ENCODE measurements at regions not wholly inside any gene's neighbourhood (a gene's known extent, or its start where the extent isn't known, plus 50 kb on each side); places are given as distances from the start of the nearest gene placed in this dataset.
A peak's percentile ranks its signal among the peaks of the same experiment; 100 is the strongest.
"Not testable (repeated sequence)": the region's sequence is repeated elsewhere in the genome, so short reads cannot be mapped to it uniquely, and the experiment has no call there.

GRCh38 chr1:54475357-54475881 is 69.2 kb upstream of the SSBP3 start:
- DNase-seq (ENCODE audit: low spot score in 2 of 2) (no peak), FAIRE-seq (no peak)

DNA sequence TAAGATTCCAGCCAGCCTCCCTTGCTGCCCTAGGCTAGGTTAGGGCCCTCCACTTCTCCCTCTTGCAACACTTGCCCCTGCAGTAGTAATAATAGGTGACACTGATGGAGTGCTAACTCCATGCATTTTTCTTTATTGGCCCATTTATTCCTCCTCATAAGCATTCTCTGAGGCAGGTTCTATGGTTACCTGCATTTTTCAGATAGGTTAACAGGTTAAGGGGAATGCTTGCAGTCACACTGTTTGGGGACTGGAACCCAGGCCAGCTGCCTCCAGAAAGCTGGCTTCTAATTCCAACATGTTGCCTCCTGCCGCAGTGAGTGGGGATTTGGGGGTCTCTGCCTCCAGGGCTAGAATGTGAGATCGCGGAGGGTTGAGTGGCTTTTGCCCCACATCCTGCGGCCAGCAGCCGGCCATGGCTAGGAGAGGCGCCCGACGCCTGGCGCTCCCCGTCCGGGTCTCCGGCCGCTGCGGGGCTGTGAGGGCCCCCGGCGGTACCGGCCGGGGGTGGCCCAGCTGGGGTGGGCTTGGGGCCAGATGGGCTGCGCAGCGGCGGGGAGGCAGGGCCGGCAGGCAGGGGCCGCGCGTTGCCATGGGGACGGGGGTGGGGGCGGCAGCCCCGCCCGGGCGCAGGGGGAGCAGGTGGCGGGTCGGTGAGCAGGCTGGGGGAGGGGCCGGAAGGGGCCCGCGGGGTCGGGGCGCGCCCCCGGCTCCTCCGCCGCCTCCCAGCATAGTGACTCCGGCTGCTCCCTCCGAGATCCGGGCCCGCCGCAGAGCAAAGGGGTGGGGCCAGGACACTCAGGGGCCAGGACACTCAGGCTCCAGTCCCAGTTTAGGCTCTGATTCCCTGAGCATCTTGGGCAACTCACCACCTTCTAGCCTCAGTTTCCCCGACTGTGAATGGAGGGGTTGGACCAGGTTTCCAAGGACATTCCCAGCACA is 68.4 kb upstream of the SSBP3 start:
- FAIRE-seq (no peak), DNase-seq (ENCODE audit: low spot score in 2 of 2) (peak in 1 of 2 donors; percentile 54)

DNA sequence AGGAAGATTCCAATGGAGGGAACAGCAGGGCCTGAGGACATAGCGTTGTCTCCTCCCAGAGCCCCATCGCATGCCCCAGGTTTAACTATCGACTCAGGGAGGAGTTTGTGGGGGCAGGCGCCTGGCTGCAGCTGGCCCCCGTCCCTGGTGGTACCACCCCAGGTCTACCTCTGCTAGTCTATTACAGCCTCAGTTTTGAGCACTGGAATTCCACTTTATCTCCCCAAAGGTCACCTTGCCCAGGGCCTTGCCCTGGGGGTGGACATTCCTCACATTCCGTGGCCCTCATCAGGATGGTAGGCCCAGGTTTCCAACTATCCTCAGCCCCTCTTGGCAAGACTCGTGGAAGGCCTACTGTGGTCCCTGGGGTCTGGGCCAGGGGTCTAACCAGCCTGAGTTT is 65.4 kb upstream of the SSBP3 start:
- DNase-seq (ENCODE audit: low spot score in 2 of 2): no peak
- no peak for FAIRE-seq

DNA sequence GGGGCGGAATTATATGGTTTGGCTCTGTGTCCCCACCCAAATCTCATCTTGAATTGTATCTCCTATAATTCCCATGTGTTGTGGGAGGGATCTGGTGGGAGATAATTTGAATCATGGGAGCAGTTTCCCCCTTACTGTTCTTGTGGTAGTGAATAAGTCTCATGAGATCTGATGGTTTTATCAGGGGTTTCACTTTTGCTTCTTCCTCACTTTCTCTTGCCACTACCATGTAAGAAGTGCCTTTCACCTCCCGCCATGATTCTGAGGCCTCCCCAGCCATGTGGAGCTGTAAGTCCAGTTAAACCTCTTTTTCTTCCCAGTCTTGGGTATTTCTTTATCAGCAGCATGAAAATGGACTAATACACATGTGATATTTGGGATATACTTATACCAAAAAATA is 63.2 kb upstream of the SSBP3 start:
- FAIRE-seq; DNase-seq (ENCODE audit: low spot score in 2 of 2): not testable (repeated sequence)

- not testable (repeated sequence) for FAIRE-seq; DNase-seq (ENCODE audit: low spot score in 2 of 2)
Measured at GRCh38 chr1:54468288-54469084, 62.3 kb upstream of the SSBP3 start.

DNA sequence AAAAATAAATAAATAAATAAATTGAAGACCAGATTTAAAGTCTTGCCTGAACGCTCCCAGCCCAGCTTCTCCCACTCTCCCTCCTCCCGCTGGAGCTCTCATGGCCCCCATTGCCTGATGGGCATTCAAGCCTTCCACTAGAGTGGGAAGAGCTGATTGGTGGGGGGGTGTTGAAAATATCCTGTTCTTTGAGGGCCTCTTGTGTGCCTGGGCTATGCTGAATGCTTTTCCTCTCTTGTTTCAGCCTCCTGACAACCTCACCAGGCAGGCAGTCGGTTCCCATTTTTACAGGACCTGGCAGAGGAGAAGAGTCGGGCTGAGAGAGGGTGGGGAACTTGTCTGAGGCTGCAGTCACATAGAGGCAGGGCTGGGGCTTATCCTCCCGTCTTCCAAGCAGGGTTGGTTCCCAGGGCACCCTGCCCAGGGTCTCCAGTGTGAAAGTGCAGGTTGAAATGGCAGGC is 59.2 kb upstream of the SSBP3 start:
- no peak for DNase-seq (ENCODE audit: low spot score in 2 of 2)

DNA sequence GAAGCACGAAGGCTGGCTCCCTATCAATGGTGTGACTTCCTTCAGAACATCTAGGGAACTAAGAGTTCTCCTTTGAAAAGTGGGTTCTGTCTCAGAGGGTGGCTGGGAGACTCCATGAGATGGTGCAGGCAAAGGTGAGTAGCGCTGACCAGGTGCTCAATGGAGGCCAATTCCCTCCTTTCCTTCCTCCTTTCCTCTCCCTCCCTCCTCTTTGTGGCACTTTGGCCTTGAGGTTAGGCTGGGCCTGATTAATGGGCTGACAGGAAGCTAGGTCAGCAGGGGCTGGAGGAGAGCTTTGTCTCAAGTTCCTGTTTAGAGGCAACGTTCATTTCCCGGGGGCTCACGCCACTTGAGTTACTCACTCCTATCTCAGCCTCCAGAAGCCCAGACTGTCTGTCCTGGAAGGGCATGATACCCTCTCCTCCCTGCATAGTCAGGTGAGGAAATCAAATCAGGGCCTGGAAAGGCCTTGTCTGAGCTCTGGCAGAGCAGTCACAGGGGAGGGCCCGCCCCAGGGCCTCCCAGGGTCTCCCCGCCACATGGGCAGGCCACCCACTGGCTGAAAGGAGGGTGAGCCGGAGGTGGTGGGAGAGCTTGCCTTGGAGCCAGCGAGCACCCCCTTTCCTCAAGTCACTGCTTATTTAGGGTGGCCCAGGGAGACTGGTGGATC is 58.4 kb upstream of the SSBP3 start:
- FAIRE-seq: no peak
- no peak for DNase-seq (ENCODE audit: low spot score in 2 of 2)

More for the DNA sequence above, 59.2 kb upstream of the SSBP3 start:
- FAIRE-seq: no peak

DNA sequence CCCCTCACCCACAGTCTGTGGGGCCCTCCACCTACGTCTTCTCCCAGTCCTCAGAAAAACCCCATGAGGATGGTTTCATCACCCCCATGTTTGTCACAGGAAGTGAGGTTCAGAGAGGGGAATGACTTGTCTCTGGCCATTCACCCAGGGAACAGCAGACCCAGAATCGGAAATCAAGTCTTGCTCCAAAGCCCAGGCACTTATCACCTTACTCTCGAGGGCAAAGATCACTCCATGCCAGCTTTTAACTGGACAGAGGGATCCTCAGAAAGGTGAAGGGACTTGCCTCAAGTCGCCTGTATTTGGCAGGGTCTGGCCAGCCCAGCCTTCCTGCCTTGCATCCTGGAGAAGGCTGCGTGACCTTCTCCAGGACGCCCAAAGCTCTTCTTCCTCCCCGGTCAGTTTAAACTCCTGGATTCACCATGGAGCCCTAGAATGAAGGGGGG is 57.9 kb upstream of the SSBP3 start:
- FAIRE-seq: no peak
- DNase-seq (ENCODE audit: low spot score in 2 of 2): no peak

DNA sequence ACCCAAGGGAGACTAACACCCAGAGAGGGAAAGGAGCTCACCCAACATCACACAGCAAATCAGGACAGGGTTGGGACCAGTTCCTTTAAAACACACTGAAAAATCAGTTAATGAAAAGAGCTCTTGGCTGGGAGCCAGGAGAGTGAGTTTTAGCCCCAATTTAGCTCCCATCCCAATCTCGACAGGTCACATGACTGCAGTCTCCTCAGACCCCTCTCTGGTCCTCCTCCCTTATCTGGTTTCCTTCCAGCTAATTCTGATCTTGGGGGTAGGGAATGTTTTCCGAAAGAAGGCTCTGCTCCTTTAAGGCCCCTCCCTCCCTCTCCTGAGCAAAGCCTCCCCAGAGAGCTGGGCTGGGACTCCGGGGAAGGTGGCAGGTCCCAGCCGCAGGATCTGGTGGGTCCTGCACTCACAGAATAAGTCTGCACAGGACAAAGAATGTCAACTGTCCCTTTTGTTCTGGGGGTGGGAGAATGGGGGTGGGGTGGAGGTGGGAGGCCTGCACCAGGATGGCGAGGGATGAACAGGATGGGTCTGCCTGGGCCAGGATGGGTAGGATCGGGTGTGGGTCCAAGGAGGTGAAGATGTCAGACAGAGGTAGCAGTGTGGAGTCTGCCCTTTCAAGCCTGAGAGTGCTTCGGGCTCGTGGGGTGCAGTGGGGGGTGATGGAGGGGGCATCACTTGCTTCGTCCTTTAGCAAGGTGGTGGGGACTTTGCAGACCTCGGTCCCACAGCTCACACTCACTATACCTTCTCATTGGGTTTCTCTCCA is 57.3 kb upstream of the SSBP3 start:
- FAIRE-seq: no peak
- DNase-seq (ENCODE audit: low spot score in 2 of 2): no peak

- no peak for FAIRE-seq
- no peak for DNase-seq (ENCODE audit: low spot score in 2 of 2)
Measured at GRCh38 chr1:54462597-54463258, 56.5 kb upstream of the SSBP3 start.

GRCh38 chr1:54461731-54462596 is 55.8 kb upstream of the SSBP3 start:
- DNase-seq (ENCODE audit: low spot score in 2 of 2) (no peak), FAIRE-seq (no peak)

DNA sequence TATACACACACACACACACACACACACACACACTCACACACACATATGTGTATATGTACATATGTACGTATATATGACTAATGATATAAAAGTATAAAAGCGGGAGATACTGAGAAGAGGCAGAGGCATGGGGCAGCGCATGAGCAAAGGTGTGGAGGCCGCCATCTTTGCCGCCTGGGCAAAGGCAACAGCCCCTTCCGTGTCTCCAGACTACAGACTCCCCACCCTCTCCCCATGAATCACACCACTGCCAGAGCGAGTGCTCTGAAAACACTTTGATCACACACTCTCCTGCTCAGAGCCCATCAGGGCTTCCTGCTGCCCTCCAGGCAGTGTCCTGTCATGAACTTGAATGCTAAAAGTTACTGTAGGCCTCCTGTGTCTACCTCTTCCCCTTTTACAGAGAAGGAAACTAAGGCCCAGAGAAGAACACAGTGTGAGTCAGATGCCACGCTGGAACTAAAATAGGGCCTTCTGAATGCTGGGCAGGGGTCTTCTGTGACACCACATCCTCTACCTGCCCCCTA is 54.7 kb upstream of the SSBP3 start:
- no peak for DNase-seq (ENCODE audit: low spot score in 2 of 2)
- FAIRE-seq: no peak

- FAIRE-seq: no peak
- no peak for DNase-seq (ENCODE audit: low spot score in 2 of 2)
Measured at GRCh38 chr1:54460351-54460750, 54.2 kb upstream of the SSBP3 start.

- DNase-seq (ENCODE audit: low spot score in 2 of 2): no peak
- no peak for FAIRE-seq
Measured at GRCh38 chr1:54459726-54460191, 53.6 kb upstream of the SSBP3 start.

DNA sequence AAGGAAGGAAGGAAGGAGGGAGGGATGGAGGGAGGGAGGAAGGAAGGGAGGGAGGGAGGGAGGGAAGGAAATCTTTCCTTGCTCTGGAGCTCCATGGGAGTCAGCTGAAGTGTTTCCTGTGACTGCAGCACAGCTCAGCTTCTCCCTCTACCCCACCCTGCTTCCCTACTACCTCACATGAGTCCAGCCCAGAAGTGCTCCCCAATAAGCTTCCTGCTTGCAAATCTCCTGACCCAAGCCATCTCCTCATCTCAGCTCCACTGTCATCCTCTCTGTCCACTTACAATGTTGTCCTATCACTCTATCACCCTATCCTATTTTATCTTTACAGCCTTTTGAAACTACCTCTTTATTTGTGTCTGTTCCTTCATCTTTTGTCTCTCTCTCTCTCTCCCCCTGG is 52.9 kb upstream of the SSBP3 start:
- DNase-seq (ENCODE audit: low spot score in 2 of 2) (no peak), FAIRE-seq (no peak)

DNA sequence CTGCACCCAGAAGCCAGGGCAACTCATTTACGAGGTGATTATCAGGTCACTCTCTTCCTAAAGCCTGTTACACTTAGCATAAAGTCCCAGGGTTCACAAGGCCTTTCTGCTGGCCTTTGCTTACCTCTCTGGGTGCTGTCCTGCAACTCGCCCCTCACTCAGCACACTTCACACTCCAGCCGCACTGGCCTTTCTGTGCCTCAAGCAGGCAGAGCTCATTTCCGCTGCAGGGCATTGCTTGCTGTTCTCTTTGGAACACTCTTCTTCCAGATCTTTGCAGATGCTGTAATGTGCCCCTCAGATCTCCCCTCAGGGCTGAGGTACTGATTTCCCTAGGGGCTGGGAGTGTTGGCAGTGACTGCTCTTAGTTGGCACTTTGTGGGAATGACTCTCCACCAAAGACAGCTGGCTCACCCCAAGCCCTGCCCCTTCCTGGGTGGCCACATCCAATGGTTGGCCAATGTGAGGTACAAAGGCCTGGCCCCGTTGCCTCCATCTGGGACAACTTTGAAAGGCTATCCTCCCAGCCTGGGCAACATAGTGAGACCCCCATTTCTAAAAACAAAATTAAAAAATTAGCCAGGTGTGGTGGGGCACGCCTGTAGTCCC is 50.8 kb upstream of the SSBP3 start:
- DNase-seq (ENCODE audit: low spot score in 2 of 2) (no peak), FAIRE-seq (no peak)

DNA sequence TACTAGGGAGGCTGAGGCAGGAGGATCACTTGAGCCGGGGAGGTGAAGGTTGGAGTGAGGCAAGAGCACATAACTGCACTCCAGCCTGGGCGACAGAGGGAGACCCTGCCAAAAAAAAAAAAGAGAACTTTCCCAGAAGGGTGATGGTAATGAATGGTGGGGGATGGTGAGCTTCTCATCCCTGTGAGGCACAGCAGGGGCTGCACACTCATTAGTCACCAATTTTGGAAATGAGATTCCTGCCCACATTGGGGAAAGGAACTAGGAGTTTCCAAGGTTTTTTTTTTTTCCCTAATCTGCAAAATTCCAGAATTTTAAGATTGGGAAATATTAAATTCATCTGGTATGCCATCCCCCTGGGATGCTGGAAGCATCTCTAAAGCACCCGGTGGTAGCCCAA is 50.2 kb upstream of the SSBP3 start:
- no peak for DNase-seq (ENCODE audit: low spot score in 2 of 2)
- no peak for FAIRE-seq
